CD4-positive, alpha-beta T cell treated with Interleukin-1 beta for 1 hour (primary cell): ENCODE measurements at regions not wholly inside any gene's neighbourhood (a gene's known extent, or its start where the extent isn't known, plus 50 kb on each side); places are given as distances from the start of the nearest gene placed in this dataset.
"Not testable (repeated sequence)": the region's sequence is repeated elsewhere in the genome, so short reads cannot be mapped to it uniquely, and the experiment has no call there.

Experiments
- DNase-seq, 2 donors: peaks; one replicate each; pipeline ENCODE4 v3.0.0-alpha.2; 2020 to 2022

DNA sequence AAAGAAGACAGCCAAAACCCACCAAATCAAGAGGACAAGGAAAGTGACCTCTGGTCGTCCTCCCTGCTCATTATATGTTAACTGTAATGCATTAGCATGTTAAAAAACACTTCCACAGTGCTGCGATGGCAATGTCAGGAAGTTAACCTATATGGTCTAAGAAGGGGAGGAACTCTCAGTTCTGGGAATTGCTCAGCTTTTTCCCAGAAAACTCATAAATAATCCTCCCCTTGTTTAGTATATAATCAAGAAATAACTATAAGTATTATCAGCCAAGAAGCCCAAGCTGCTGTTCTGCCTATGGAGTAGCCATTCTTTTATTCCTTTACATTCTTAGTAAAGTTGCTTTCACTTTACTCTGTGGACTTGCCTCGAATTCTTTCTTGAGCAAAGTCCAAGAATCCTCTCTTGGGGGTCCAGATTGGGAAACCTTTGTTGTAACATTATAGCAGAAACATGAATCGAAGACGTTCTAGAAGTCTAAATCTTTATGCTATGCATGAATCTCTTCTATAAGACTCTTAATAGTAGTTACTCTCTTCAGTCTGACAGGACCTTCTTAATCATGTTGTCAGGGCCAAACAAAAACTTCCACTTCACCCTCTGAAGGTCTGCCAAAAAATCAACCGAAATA, 110.0 kb upstream of the VANGL1 start:
- no peak for DNase-seq

DNA sequence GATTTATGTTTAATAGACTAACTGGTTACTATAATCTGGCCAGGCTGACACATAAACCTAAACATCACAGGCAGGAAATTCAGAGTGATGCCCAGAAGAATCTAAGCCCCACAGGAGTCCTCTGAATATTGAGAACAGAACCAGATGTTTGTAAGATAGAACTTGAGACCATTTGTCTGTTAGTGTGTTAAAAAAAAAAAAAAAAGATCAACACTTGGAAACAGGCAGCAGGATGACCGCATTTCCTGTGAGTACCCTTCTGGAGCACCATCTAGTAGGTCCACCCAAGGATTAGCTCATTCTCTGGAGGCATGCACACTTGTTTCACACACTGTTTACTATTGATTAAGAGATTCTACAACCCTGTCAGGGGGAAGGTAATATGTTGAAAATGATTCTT, 111.4 kb upstream of the VANGL1 start:
- no peak for DNase-seq

DNA sequence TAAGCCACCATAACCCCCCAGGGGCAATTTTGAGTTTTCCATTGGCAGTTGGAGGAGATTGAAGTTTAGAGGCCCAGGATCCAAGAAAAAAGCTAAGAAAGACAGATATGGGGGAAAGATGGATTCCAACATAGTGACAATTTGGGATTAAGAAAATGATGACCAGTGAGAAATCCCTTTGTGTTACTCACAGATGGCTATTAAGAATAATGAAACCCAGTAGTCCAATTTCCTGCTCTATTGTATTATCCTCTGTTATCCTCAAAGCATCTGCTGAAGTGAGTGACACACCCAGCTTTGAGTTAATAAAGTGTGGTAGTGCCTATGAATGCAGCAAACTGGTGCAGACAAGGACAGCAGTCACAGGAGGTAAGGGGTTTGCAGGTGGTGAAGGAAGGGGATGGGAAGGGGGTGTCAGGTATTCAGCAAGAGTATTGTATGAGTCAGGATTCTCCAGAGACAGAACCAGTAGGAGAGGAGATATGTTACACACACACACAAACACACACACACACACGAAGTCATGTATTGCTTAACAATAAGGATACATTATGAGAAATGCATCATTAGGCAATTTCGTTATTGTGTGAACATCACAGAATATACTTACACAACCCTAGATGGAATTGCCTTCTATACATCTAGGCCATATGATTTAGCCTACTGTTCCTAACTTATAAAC, 112.4 kb upstream of the VANGL1 start:
- no peak for DNase-seq

DNA sequence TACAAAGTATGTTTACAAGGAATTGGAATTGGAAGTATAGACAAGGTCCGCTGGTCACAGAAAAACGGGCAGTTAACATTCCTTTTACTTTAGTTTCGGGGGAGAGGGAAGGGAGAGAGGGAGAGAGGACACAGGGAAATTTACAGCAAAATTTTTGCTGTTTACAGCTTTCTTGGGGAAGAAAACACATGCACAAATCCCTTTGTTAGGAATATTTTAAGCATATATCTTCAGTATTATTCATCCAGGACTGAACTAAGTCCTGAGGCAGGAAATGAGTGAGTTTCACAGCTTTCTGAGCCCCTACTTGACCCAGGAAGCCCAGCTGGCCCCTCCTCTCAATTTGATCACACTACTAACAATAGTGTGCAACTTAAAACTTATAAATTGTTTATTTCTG, 113.4 kb upstream of the VANGL1 start:
- not testable (repeated sequence) for DNase-seq

DNA sequence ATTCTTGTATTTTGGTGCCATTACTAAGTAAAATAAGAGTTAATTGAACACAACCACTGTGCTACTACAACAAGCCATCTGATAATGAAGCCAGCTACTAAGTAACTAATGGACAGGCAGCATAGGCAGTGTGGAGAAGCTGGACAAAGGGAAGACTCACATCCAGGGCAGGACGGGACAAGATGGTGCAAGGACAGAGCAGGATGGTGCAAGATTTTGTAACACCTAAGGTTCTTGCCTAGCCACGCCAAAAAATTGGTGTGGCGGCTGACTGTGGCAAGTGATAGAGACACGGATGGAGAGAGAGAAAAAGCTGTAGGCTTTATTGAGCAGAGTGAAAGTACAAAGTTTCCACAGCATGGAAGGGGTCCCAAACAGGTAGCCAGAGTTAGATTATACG, 114.0 kb upstream of the VANGL1 start:
- DNase-seq: no peak

DNA sequence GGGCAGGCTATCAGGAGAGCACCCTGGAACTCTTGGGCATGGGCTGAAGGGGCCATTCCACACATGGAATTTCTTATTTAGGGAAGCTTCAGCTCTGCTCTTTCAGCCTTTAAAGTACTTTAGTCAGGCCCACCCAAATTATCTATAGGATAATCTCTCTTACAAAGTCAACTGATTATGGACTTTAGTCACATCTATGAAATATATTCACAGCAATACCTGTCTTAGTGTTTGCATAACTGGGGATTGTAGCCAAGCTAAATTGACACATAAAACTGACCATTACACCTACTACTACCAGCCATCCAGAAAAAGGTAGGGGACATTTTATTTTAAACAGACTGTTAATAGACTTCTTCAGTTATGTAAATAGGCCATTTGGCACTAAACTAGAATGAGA, 114.9 kb upstream of the VANGL1 start:
- no peak for DNase-seq

DNA sequence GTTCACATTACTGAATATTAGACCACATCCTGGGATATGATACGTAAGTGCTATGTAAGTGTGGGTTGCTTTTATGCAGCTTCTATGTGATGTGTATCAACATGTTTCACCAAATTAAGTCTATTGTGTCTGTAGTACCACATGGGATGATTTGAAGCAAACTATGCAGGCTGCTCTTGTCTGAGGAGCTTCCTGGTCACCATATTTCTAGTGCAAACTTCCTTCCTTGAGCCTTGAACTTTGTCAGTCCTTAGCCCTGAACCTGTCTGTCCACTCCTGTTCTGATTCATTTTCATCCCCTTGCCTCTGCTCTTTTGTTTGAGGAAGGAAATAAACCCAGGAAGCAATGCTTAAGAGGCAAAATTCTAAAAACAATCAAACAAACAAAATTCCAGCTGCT, 117.5 kb upstream of the VANGL1 start:
- no peak for DNase-seq

DNA sequence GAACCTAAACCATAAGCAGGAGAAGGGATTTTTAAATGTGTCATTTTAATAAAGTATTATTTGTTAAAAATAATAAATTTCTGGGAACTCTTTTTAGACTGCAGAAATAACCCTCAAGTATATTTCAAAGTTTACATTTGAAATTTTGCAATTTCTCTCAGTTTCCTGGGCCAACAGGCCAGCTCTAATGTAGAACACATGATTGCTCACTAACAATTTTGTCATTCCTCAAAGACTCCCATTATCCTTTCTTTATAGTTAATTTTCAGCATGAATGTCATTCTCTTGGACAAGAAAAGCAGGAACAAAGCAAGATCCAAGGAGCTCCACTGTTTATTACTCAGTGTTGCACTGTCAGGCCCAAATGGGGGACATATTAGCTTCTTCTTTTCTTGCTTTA, 119.4 kb upstream of the VANGL1 start:
- DNase-seq: no peak

DNA sequence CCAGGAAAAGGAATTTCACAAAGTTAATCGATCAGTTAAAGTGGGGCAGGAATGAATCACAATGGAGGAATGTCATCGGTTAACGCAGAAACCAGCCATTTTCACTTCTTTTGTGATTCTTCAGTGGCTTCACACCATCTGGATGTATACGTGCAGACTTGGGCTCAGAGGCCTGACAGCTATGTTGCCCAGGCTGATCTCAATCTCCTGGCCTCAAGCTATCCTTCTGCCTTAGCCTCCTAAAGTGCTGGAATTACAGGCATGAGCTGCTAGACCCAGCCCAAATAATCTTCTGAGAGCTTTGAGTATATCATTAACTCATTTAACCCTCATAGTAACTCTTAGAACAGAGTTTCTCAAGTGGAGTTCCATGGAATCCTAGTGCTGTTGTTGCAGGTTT, 126.5 kb upstream of the VANGL1 start:
- no peak for DNase-seq

DNA sequence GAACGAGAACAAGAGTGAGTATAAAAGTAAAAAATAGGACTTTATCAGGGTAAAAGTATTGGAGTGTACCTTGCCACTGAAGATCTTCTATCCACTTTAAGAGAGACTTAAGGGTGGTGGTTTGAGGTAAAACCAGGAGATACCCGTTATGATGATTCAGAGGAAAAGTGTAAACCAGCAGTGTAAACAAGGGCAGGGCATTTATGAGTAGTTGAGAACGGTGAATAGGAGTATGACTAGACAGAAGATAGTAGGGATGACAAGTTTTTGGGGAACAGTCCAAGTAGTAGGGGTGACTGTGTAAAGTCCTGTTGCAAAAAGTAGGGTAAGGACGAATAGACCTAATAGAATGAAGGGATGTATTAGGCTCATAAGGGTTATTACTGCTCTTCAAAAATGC, 131.5 kb upstream of the VANGL1 start:
- not testable (repeated sequence) for DNase-seq

DNA sequence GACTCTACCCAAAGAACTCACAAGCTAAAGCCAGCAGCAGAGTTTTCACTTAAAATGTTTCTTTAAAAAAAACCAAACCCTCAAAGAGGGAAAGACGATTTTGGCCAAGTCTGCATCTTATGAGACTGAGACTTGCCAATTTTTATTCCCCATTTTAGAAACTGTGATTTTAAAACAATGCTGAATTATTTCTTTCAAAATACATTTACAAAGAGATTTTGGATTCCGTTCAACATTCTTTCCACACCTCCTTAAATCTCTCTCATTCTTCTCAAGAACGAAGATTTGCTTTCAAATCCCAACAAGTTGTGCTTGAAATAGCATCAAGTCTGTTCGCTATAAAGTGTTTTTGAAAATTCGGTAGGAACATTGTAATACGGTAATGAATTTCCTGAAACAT, 133.9 kb upstream of the VANGL1 start:
- no peak for DNase-seq

DNA sequence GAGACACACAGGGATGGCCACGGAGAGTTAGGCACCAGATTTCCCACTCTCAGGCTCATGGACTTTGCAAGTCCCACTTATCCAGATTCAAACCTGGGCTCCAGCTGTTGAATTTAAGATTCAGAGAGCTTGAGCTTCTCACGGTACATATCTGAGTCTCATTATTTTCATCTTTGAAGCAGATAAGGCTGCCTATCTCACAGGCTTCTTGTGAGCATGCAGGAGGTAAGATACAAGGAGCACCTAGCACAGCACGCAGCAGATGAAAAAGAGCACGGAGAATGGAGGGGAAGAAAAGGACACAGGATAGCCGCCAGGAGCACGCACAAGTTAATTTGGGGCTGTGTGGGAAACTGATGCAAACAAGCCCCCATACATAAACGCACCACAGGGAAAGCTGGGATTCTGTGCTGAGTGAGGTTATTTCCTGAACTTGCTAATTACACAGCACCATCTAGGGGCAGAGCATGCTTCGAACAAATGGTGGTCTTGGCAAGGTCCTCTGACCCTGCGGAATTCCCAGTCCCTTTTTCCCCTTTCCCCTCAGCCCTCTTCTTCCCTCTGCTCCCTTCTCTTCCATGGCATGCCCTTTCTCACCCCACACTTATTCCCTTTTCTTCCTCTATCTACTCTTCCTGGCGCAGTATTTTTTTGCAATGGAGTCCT, 134.7 kb upstream of the VANGL1 start:
- no peak for DNase-seq

DNA sequence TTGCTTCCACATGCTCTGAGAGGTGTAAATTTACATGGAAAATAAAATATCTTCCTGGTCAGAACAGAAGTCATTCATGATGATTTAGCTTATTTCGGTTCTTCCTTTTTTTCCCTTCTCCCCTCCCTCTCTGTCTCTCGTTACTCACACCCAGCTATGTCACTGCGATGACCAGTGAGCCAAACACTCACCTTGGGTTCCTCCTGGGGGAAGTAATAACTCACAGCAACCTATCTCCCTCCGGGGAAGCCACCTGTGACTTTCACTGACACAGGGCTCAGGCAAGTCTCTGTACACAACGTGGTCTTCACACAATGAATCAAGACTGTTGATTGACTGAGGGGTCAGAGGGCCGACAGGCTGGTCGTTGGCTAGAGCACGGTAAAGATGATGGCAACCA, 135.3 kb upstream of the VANGL1 start:
- no peak for DNase-seq

DNA sequence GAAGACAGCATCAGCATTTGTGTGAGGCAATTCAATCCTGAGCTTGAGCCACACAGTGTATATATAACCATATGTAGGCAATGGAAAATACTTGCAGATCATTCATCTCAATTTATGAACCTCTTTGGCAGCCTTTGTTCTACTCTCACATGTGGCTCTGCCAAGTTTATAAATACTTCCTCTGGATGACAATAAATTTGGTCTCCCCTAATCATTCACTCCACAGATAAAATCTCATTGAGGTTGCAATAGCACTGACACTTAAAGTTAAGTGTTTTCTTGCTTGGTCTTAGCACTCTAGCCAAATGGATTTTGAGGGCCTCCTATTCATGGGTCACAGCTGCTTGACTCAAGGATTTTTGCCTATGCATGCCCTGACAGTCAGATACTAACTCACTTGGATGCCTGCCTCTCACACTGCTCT, 136.6 kb upstream of the VANGL1 start:
- DNase-seq: no peak

DNA sequence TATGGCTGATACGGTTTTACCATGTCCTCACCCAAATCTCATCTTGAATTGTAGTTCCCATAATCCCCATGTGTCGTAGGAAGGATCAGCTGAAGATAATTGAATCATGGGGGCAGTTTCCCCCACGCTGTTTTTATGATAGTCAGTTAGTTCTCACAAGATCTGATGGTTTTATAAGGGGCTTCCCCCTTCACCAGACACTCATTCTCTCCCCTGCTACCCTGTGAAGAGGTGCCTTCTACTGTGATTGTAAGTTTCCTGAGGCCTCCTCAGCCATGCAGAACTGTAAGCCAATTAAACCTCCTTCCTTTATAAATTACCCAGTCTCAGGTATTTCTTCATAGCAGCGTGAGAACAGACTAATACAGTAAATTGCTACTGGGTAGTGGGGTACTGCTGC, 139.6 kb upstream of the VANGL1 start:
- DNase-seq: not testable (repeated sequence)

DNA sequence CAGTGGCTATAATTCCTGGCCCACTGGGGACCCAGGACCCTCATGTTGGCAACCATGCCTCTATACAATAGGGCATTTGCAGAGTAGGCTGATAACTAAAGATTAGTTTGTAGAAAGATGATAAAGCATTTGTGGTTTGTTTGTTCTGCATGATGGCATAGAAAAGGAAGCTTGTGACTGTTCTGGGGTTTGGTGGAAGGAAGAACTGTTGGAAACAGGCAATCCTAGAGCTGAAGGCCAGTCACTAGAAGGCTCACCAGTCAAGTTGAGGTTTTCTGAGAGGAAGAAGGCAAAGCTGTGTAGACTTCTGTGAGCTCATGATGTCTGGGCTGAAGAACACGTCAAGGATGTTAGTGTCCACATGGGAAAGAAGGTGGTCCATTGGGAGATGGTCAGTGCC, 140.3 kb upstream of the VANGL1 start:
- no peak for DNase-seq

DNA sequence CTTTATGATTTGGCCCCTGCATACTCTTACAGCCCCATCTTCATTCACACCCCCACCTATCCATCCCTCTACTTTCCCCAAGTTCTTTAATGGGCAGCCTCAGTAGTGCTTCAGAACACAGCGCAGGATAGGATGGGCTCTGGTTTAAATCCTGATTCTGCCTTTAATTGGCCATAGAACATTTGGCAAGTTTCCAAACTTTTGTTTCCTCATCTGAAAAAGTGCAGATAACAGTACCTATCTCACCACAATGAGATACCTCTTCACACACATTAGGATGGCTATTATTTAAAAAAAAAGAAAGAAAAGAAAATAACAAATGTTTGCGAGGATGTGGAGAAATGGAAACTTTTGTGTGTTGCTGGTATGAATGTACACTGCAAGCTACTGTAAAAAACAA, 142.5 kb upstream of the VANGL1 start:
- DNase-seq: no peak

DNA sequence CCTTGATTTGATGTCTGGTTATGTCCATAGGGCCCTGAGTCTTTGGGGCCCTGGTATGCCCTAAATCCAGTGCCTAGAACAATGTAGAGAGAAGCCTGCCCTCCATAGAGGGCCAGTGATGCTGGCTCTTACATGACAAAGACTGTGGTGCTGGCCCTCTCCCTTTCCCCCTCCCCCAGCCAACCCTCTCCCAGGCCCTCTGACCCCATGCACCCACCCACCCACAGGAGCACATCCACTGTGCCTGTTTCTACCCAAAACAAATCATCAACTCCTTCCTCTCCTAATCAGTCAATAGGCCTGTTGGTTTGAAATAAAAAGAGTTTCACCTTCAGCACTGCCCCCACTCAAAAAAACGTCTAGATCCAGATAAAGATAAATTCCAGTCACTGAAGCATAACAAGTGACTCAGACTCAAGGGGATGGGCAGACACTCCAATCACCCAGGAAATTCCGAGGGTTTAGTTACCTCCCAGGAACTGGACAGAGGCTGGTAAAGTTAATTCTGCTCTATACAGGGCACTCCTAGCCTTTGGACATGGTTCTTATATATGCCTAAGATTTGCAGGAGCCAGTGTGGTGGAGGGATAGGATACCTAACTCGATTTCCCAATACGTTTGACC, 144.8 kb upstream of the VANGL1 start:
- DNase-seq: no peak

DNA sequence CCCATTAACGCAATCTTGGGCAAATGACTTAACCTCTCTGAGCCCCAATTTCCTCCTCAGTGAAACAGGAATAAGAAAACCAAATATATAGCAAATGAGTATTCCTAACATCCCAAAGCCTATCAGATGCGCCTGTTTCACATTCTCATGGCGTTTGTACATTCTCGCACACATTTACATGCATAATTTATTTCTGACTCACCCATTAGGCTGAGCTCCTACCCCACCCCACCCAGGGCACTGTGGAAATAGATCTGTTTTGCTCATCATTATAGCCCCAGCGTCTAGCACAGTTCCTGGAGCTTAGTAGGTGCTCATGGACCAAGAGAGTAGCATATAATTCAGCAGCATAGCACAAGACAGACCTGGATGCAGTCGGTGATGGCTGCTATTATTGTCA, 146.1 kb upstream of the VANGL1 start:
- no peak for DNase-seq

DNA sequence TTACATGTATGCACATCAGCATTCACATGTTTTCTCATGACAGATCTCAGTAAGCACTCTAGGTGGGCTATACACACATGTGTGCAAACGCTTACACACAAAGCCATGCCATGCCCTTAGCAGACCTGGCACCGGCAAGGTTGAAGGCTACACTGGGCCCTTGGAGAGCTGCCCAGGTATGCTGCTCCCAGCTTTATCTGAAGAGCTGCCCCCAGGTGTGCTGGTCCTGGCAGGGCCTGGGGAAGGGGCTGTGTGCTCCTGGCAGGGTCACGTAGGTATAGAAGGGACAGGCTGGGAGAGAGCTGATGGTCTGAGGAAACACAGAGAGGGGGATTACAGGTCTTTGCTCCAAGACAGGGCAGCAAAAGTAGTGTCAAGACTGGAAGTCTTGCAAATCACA, 146.7 kb upstream of the VANGL1 start:
- DNase-seq: no peak

DNA sequence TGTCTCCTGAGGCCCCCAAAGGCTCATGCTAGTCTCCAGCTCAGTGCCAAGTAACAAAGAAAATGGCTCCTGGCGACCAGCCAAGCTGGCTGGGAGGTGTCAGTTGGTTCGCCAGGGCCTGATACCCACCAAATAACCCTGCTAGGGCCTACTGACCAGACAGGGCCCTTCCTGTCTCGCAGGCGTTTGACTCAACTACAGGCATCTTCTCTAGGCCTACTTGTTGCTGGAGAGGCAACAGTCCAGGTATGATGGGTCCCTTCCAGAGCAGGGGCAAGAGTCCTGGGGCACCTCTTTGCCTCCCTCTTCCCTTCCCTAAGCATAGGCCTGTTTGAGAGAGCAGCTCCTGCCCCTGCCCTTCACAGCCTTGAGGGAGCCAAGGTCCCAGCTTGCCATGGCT, 147.9 kb upstream of the VANGL1 start:
- no peak for DNase-seq

DNA sequence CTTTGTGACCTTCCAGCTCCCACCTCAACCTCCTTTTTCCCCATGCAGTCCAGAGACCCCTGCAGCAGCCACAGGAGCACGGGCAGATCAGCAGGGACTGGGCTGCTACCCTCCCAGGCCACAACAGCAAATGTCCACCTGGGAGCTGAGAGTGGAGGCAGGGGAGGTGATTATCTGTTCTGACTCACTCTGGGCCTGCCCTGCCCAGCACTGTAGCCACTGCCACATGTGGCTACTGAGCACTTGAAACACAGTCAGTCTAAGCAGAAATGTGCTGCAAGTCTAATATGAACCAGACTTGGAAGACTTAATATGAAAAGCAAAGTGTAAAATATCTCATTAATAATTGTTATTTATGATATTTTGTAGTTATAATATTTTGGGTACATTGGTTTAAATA, 148.9 kb upstream of the VANGL1 start:
- DNase-seq: no peak

DNA sequence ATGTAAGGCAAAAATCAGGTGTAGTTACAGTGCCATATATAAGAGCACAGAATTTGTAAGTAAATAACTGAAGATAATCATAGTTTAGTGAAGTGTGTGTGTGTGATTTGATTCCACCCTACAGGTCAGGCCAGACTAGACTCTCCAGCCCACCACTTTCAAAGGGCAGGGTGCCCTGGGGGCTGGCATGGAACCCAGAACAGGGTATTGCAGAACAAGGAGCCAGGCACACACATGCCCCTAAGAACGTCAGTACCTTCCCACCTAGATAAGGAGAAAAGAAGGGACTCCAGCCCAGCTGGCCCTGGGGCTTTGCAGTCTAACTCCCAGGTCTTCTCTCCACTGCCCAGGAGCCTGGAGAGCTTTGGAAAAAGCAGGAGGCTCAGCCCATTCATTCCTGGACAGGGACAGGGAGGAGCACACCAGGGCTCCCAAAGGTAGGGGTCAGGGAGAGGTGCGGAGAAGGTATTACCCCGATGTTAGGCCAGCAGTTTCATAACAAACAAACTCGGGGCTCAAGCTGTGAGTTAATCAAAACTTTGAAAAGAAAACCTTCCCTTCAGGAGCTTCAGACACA, 149.7 kb upstream of the VANGL1 start:
- no peak for DNase-seq
